ENCODE measurements at regions not wholly inside any gene's neighbourhood (a gene's known extent, or its start where the extent isn't known, plus 50 kb on each side); places are given as distances from the start of the nearest gene placed in this dataset.

- H3K27ac Mint-ChIP-seq: no peak overlapping the region
- Histone ChIP-seq H3K27me3 (replicated peaks in 1 of 2; ENCODE audit: control insufficient read depth in 2 of 2, extremely low read depth in 1 of 2, insufficient read depth in 2 of 2, low read length in 1 of 2) (no peaks in the 10 kb centered on the region), H3K9me3 (no peaks in the 10 kb centered on the region), H3K36me3 (ENCODE audit: control insufficient read depth in 2 of 2, extremely low read depth in 1 of 2, insufficient read depth in 1 of 2, low read length in 1 of 2) (no peaks in the 10 kb centered on the region), H3K4me1 (ENCODE audit: control insufficient read depth in 1 of 2, extremely low read depth in 1 of 2, insufficient read depth in 2 of 2, low read length in 2 of 2) (no peaks in the 10 kb centered on the region), H3K4me3 (ENCODE audit: control insufficient read depth in 1 of 2, extremely low read depth in 1 of 2, low read length in 1 of 2) (no peak overlapping the region), H3K27ac (ENCODE audit: low read length) (no peak overlapping the region)
- ChIA-PET POLR2A (interaction anchor here in 1 of 2 donors (0.6 kb wide), 1 partner anchor 23 kb away, joined by 5 read pairs; no protein-coding TSS in a partner anchor), CTCF (no interaction called here)
- no peak overlapping the region for H3K4me3 Mint-ChIP-seq
- H3K9me3 Mint-ChIP-seq: peaks cover 9 to 15% (median 10%) of the 10 kb centered on the region in 3 donors
- H3K27me3 Mint-ChIP-seq: no peaks in the 10 kb centered on the region
- H3K36me3 Mint-ChIP-seq: no peaks in the 10 kb centered on the region
- 86% methylated on average over 1 of the region's 2 CpGs for WGBS (ENCODE audit: insufficient coverage)
- DNase-seq: no peak
- no peaks in the 10 kb centered on the region for H3K4me1 Mint-ChIP-seq
- ATAC-seq (replicated peaks in 1 of 4): no peak
Observed at GRCh38 chr11:39675171-39675570, 1784.3 kb downstream of the LRRC4C start.

DNA sequence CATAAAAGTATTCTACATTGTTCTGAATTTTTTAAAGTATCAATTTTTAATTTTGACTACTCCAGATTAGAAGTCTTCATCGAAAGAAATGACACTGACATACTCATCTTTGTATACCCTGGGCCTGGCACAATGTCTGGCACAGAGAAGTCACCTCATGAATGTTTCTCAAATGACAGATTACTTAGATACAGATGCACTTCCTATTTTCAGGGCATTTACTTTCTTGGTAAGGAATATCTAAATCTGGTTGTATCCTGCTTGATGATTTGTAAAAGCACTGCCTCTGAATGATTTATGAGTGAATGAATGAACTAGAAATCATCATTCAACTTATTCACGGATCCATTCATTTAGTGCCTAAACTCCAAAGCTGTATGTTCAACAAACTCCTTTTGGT is 1784.7 kb downstream of the LRRC4C start:
- DNase-seq (no peak), ATAC-seq (replicated peaks in 1 of 4) (no peak)
- Histone ChIP-seq H3K27ac (ENCODE audit: low read length) (no peak overlapping the region), H3K9me3 (no peaks in the 10 kb centered on the region), H3K27me3 (replicated peaks in 1 of 2; ENCODE audit: control insufficient read depth in 2 of 2, extremely low read depth in 1 of 2, insufficient read depth in 2 of 2, low read length in 1 of 2) (no peaks in the 10 kb centered on the region), H3K36me3 (ENCODE audit: control insufficient read depth in 2 of 2, extremely low read depth in 1 of 2, insufficient read depth in 1 of 2, low read length in 1 of 2) (no peaks in the 10 kb centered on the region), H3K4me3 (ENCODE audit: control insufficient read depth in 1 of 2, extremely low read depth in 1 of 2, low read length in 1 of 2) (no peak overlapping the region), H3K4me1 (ENCODE audit: control insufficient read depth in 1 of 2, extremely low read depth in 1 of 2, insufficient read depth in 2 of 2, low read length in 2 of 2) (no peaks in the 10 kb centered on the region)
- no peaks in the 10 kb centered on the region for H3K36me3 Mint-ChIP-seq
- WGBS (ENCODE audit: insufficient coverage): no CpG with 5 or more reads among the region's 2 CpGs
- no peaks in the 10 kb centered on the region for H3K4me1 Mint-ChIP-seq
- no peak overlapping the region for H3K27ac Mint-ChIP-seq
- no peak overlapping the region for H3K4me3 Mint-ChIP-seq
- no peaks in the 10 kb centered on the region for H3K27me3 Mint-ChIP-seq
- ChIA-PET POLR2A (interaction anchor here in 1 of 2 donors (0.6 kb wide), 1 partner anchor 24 kb away, joined by 5 read pairs; no protein-coding TSS in a partner anchor), CTCF (no interaction called here)
- peaks cover 7 to 12% (median 10%) of the 10 kb centered on the region in 3 donors for H3K9me3 Mint-ChIP-seq

- Histone ChIP-seq H3K36me3 (ENCODE audit: control insufficient read depth in 2 of 2, extremely low read depth in 1 of 2, insufficient read depth in 1 of 2, low read length in 1 of 2) (no peaks in the 10 kb centered on the region), H3K27ac (ENCODE audit: low read length) (no peak overlapping the region), H3K4me3 (ENCODE audit: control insufficient read depth in 1 of 2, extremely low read depth in 1 of 2, low read length in 1 of 2) (no peak overlapping the region), H3K9me3 (no peaks in the 10 kb centered on the region), H3K4me1 (ENCODE audit: control insufficient read depth in 1 of 2, extremely low read depth in 1 of 2, insufficient read depth in 2 of 2, low read length in 2 of 2) (no peaks in the 10 kb centered on the region), H3K27me3 (replicated peaks in 1 of 2; ENCODE audit: control insufficient read depth in 2 of 2, extremely low read depth in 1 of 2, insufficient read depth in 2 of 2, low read length in 1 of 2) (no peaks in the 10 kb centered on the region)
- H3K27me3 Mint-ChIP-seq: no peaks in the 10 kb centered on the region
- no peak overlapping the region for H3K27ac Mint-ChIP-seq
- ChIA-PET CTCF (no interaction called here), POLR2A (no interaction called here)
- no peaks in the 10 kb centered on the region for H3K4me1 Mint-ChIP-seq
- no peak overlapping the region for H3K4me3 Mint-ChIP-seq
- H3K36me3 Mint-ChIP-seq: no peaks in the 10 kb centered on the region
- 100% methylated on average over 1 of the region's 3 CpGs for WGBS (ENCODE audit: insufficient coverage)
- ATAC-seq (replicated peaks in 1 of 4): no peak
- peaks cover 7 to 12% (median 10%) of the 10 kb centered on the region in 3 donors for H3K9me3 Mint-ChIP-seq
- no peak for DNase-seq
Observed at GRCh38 chr11:39674024-39674423, 1785.4 kb downstream of the LRRC4C start.

DNA sequence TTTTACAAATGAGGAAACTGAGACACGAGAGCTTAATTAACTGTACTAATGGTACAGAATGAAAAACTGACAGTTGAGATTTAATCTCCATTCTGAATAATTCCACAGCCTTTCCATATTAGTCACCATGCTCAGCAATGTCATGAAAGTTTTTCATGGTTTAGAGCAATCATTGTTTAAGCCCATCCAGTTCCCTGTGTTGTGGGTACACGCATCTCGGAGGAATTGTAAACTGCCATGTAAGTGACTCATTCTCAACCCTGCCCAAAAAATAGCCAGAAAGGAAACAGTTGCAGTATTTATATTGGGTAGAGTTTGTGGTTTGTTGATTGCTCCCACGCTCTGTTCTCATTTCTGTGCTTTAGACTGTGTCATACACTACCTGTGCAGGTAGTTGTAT is 1790.8 kb downstream of the LRRC4C start:
- H3K27ac ChIP-seq (ENCODE audit: low read length): no peak overlapping the region
- H3K4me1 ChIP-seq (ENCODE audit: control insufficient read depth in 1 of 2, extremely low read depth in 1 of 2, insufficient read depth in 2 of 2, low read length in 2 of 2): no peaks in the 10 kb centered on the region
- no peak overlapping the region for H3K4me3 Mint-ChIP-seq
- no peaks in the 10 kb centered on the region for H3K27me3 ChIP-seq (replicated peaks in 1 of 2; ENCODE audit: control insufficient read depth in 2 of 2, extremely low read depth in 1 of 2, insufficient read depth in 2 of 2, low read length in 1 of 2)
- WGBS (ENCODE audit: insufficient coverage): no CpG with 5 or more reads among the region's 4 CpGs
- H3K36me3 Mint-ChIP-seq: no peaks in the 10 kb centered on the region
- ATAC-seq (replicated peaks in 1 of 4) (no peak), DNase-seq (no peak)
- no peaks in the 10 kb centered on the region for H3K36me3 ChIP-seq (ENCODE audit: control insufficient read depth in 2 of 2, extremely low read depth in 1 of 2, insufficient read depth in 1 of 2, low read length in 1 of 2)
- H3K4me1 Mint-ChIP-seq: no peaks in the 10 kb centered on the region
- H3K27ac Mint-ChIP-seq: no peak overlapping the region
- CTCF ChIA-PET: no interaction called here
- H3K4me3 ChIP-seq (ENCODE audit: control insufficient read depth in 1 of 2, extremely low read depth in 1 of 2, low read length in 1 of 2): no peak overlapping the region
- no peaks in the 10 kb centered on the region for H3K27me3 Mint-ChIP-seq
- H3K9me3 Mint-ChIP-seq: peaks cover 12 to 15% (median 13%) of the 10 kb centered on the region in 3 donors
- H3K9me3 ChIP-seq: no peaks in the 10 kb centered on the region
- POLR2A ChIA-PET: no interaction called here

- Mint-ChIP-seq H3K27me3 (no peaks in the 10 kb centered on the region), H3K36me3 (no peaks in the 10 kb centered on the region), H3K9me3 (peaks cover 24 to 27% (median 26%) of the 10 kb centered on the region in 3 donors), H3K4me1 (no peaks in the 10 kb centered on the region), H3K27ac (no peak overlapping the region), H3K4me3 (no peak overlapping the region)
- POLR2A ChIA-PET: no interaction called here
- DNase-seq: no peak
- H3K36me3 ChIP-seq (ENCODE audit: control insufficient read depth in 2 of 2, extremely low read depth in 1 of 2, insufficient read depth in 1 of 2, low read length in 1 of 2): no peaks in the 10 kb centered on the region
- H3K4me3 ChIP-seq (ENCODE audit: control insufficient read depth in 1 of 2, extremely low read depth in 1 of 2, low read length in 1 of 2): peak overlapping the region in 1 of 2 donors; percentile 8
- no peak overlapping the region for H3K27ac ChIP-seq (ENCODE audit: low read length)
- CTCF ChIA-PET: no interaction called here
- H3K27me3 ChIP-seq (replicated peaks in 1 of 2; ENCODE audit: control insufficient read depth in 2 of 2, extremely low read depth in 1 of 2, insufficient read depth in 2 of 2, low read length in 1 of 2): no peaks in the 10 kb centered on the region
- no peaks in the 10 kb centered on the region for H3K9me3 ChIP-seq
- WGBS (ENCODE audit: insufficient coverage): 80% methylated on average over 6 of the region's 6 CpGs
- no peaks in the 10 kb centered on the region for H3K4me1 ChIP-seq (ENCODE audit: control insufficient read depth in 1 of 2, extremely low read depth in 1 of 2, insufficient read depth in 2 of 2, low read length in 2 of 2)
- ATAC-seq (replicated peaks in 1 of 4): no peak
Observed at GRCh38 chr11:39664023-39664422, 1795.4 kb downstream of the LRRC4C start.

- Mint-ChIP-seq H3K36me3 (no peaks in the 10 kb centered on the region), H3K4me3 (no peak overlapping the region), H3K27me3 (no peaks in the 10 kb centered on the region), H3K27ac (no peak overlapping the region), H3K4me1 (no peaks in the 10 kb centered on the region), H3K9me3 (peaks cover 23 to 25% (median 24%) of the 10 kb centered on the region in 3 donors)
- no peak for DNase-seq
- ATAC-seq (replicated peaks in 1 of 4): no peak
- Histone ChIP-seq H3K9me3 (no peaks in the 10 kb centered on the region), H3K27ac (ENCODE audit: low read length) (no peak overlapping the region), H3K4me1 (ENCODE audit: control insufficient read depth in 1 of 2, extremely low read depth in 1 of 2, insufficient read depth in 2 of 2, low read length in 2 of 2) (no peaks in the 10 kb centered on the region), H3K36me3 (ENCODE audit: control insufficient read depth in 2 of 2, extremely low read depth in 1 of 2, insufficient read depth in 1 of 2, low read length in 1 of 2) (no peaks in the 10 kb centered on the region), H3K27me3 (replicated peaks in 1 of 2; ENCODE audit: control insufficient read depth in 2 of 2, extremely low read depth in 1 of 2, insufficient read depth in 2 of 2, low read length in 1 of 2) (no peaks in the 10 kb centered on the region), H3K4me3 (ENCODE audit: control insufficient read depth in 1 of 2, extremely low read depth in 1 of 2, low read length in 1 of 2) (no peak overlapping the region)
- ChIA-PET CTCF (no interaction called here), POLR2A (no interaction called here)
Observed at GRCh38 chr11:39661890-39662289, 1797.6 kb downstream of the LRRC4C start.

GRCh38 chr11:39651857-39652461 is 1807.5 kb downstream of the LRRC4C start:
- Histone ChIP-seq H3K27me3 (replicated peaks in 1 of 2; ENCODE audit: control insufficient read depth in 2 of 2, extremely low read depth in 1 of 2, insufficient read depth in 2 of 2, low read length in 1 of 2) (no peaks in the 10 kb centered on the region), H3K4me1 (ENCODE audit: control insufficient read depth in 1 of 2, extremely low read depth in 1 of 2, insufficient read depth in 2 of 2, low read length in 2 of 2) (no peaks in the 10 kb centered on the region), H3K36me3 (ENCODE audit: control insufficient read depth in 2 of 2, extremely low read depth in 1 of 2, insufficient read depth in 1 of 2, low read length in 1 of 2) (no peaks in the 10 kb centered on the region), H3K4me3 (ENCODE audit: control insufficient read depth in 1 of 2, extremely low read depth in 1 of 2, low read length in 1 of 2) (no peak overlapping the region), H3K9me3 (no peaks in the 10 kb centered on the region), H3K27ac (ENCODE audit: low read length) (no peak overlapping the region)
- H3K27me3 Mint-ChIP-seq: no peaks in the 10 kb centered on the region
- peaks cover 0 to 16% (median 8%) of the 10 kb centered on the region in 3 donors for H3K9me3 Mint-ChIP-seq
- WGBS (ENCODE audit: insufficient coverage): 87% methylated on average over 24 of the region's 24 CpGs
- ATAC-seq (replicated peaks in 1 of 4) (no peak), DNase-seq (no peak)
- no peak overlapping the region for H3K4me3 Mint-ChIP-seq
- no peak overlapping the region for H3K27ac Mint-ChIP-seq
- H3K4me1 Mint-ChIP-seq: no peaks in the 10 kb centered on the region
- ChIA-PET POLR2A (no interaction called here), CTCF (no interaction called here)
- H3K36me3 Mint-ChIP-seq: no peaks in the 10 kb centered on the region

All from T-cell (primary cell).